GM12864 (cell line): ENCODE measurements at regions not wholly inside any gene's neighbourhood (a gene's known extent, or its start where the extent isn't known, plus 50 kb on each side); places are given as distances from the start of the nearest gene placed in this dataset.

Experiments used
- DNase-seq: peaks from one replicate; pipeline ENCODE4 v3.0.0-alpha.2; 2011; ENCODE audit warnings: low read depth
- H3K4me3 ChIP-seq: 2 replicates; pipeline ENCODE4 v1.5.1; 2011; ENCODE audit warnings: mild to moderate bottlenecking, low read depth, low read length, control low read depth
- TF ChIP-seq, protein P1 (sequence below): IDR thresholded peaks from 2 replicates; pipeline ENCODE4 v1.5.1; 2011; ENCODE audit warnings: low read depth, mild to moderate bottlenecking, moderate library complexity, low read length, control low read depth, inconsistent platforms; ENCODE audit errors: missing control alignments

DNA sequence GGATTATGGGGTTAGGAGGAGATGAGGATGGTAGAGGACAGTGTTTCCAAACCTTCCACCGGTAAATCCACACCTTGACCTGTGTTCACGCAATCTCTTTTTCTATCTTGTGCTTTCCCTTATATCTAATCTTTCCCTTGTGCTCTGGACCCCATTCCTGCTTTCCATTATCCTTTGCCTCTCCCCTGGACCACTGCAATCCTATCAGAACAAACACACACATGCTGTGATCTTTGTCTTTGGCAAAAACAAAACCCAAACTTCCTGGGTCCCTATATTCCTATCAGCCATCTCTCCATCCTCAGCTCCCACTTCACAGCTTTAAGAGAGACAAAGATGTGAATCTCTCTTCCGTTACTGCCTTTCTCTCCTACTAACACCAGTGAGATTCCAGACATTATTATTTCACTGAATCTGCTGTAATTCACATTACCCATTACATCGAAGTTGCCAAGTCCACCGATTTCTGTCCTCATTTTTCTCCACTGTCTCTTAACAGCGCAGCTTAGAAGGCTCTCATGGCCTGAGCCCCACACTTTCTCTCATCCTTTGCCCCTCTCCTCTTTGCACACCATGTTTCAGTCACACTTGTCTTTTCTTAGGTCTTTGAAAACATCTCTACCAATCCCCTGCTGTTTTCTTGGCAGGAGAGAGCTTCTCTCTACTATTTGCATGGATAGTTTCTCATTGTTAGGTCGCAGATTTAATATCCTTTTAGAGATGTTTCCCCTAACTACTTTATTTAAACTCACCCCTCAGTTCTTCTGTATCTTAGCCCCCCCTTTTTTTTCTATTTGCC, 230.0 kb upstream of the B3GALT2 start:
- TF ChIP-seq, protein P1, sequence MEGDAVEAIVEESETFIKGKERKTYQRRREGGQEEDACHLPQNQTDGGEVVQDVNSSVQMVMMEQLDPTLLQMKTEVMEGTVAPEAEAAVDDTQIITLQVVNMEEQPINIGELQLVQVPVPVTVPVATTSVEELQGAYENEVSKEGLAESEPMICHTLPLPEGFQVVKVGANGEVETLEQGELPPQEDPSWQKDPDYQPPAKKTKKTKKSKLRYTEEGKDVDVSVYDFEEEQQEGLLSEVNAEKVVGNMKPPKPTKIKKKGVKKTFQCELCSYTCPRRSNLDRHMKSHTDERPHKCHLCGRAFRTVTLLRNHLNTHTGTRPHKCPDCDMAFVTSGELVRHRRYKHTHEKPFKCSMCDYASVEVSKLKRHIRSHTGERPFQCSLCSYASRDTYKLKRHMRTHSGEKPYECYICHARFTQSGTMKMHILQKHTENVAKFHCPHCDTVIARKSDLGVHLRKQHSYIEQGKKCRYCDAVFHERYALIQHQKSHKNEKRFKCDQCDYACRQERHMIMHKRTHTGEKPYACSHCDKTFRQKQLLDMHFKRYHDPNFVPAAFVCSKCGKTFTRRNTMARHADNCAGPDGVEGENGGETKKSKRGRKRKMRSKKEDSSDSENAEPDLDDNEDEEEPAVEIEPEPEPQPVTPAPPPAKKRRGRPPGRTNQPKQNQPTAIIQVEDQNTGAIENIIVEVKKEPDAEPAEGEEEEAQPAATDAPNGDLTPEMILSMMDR = no peak
- H3K4me3 ChIP-seq = no peak overlapping the region
- no peak for DNase-seq

DNA sequence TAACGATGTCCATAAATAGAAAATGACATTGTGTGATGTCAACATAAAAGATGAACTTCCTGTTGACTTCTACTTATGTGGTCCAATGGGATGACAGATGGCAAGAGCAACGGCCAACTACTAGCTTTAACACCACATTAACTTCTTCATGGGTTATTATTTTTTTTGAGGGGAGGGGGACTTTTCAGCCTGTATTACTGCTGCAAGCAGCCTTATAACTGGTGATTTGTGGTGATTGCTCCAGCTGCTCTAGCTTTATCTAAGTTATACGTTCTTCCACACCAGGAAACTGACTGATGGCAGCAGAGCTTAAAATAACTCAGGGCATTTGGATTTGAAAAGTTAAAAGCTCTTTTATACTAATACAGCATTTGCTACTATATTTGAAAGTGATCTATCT, 228.8 kb upstream of the B3GALT2 start:
- no peak for DNase-seq
- TF ChIP-seq, protein P1 = no peak

DNA sequence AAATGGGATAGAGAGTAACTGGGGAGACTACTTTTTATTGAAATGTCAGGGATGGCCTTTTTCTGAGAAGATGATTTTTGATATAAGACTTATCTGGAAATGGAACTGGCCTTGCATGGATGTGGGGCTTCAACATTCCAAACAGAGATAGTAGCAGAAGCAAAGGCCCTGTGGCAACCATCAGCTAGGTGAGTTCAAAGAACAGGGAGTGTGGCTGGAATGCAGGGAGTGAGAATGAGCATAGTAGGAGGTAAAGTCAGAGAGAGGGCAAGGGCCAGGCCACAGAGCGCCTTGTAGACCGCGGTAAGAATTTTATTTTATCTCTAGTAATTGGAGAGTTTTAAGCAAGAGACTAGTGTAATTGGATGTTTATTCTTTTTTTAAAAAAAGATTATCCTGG, 227.0 kb upstream of the B3GALT2 start:
- no peak for DNase-seq
- TF ChIP-seq, protein P1 = no peak

More for the DNA sequence above, 228.8 kb upstream of the B3GALT2 start:
- no peak overlapping the region for H3K4me3 ChIP-seq

DNA sequence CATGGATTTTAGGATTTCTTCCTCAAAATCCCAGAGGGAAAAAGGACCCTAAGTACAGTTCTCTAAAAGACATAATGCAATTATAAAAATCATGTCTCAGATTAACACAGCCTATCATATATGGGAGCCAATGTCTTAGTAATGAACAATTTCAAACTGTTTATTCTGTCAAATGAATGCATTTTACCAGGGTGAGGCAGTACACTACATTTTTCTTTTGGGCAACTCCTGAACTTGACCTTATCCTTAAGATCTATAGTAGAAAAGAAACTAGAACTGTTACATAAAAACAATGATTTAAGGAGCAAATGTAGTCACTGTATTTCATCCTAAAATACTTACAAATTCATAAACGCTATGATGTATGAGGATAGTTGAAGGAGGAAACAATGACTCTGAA, 226.3 kb upstream of the B3GALT2 start:
- no peak for DNase-seq
- TF ChIP-seq, protein P1 = no peak

More for the DNA sequence above, 227.0 kb upstream of the B3GALT2 start:
- H3K4me3 ChIP-seq = no peak overlapping the region

DNA sequence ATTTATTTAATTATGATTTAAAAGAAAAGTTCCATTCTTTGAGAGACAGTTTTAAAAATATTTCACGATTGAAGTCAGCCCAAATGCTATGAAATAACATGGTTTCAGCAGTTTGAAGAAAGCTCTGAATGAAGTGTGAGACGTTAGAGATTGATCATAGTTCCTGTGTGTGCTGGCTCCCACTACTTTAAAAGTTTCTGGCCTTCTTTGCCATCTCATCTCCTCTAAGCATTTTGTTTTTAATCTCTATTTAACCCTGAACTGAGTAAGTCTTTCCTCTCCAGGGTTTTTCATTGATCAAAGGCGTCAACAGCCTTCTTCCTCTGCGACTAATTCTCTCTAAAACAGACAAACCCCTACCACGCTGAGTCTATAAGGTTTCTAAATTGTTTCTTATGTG, 225.3 kb upstream of the B3GALT2 start:
- TF ChIP-seq, protein P1 = no peak

More for the DNA sequence above, 226.3 kb upstream of the B3GALT2 start:
- H3K4me3 ChIP-seq = no peak overlapping the region

DNA sequence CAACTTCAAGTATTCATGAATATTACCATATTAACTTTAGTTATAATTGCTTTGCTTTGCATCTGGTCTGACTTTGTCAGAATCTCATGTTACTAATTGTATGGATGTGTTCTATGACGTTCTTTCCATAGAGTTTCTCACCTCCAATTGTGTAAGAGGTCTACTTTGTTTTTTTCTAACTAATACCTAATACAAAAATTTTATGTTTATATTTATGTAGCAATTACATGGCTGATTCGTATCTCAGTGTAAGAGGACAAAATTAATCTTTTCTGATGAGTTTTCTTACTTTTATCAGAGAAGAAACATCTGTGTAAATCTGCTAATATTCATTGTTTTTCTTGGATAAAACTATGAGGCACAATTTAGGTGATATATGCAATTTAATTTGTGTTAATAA, 224.8 kb upstream of the B3GALT2 start:
- TF ChIP-seq, protein P1 = no peak
- no peak for DNase-seq
- H3K4me3 ChIP-seq = no peak overlapping the region

More for the DNA sequence above, 225.3 kb upstream of the B3GALT2 start:
- no peak for DNase-seq
- no peak overlapping the region for H3K4me3 ChIP-seq
